NCI-H524 (cell line): ENCODE measurements at regions not wholly inside any gene's neighbourhood (a gene's known extent, or its start where the extent isn't known, plus 50 kb on each side); places are given as distances from the start of the nearest gene placed in this dataset.

Experiments used
- DNase-seq, 2 experiments: peaks; one replicate each; lab custom pipeline; 2025; lab: John Stamatoyannopoulos, UW

GRCh38 chr13:53144826-53145225 is 116.2 kb downstream of the OLFM4 start:
- DNase-seq = no peak

- no peak for DNase-seq
These were observed 122.0 kb downstream of the OLFM4 start for GRCh38 chr13:53150568-53150967.

- DNase-seq = peak; percentile 72 to 89
These were observed 122.9 kb downstream of the OLFM4 start for GRCh38 chr13:53151336-53152056.

- peak in 1 of 2 experiments; percentile 61 for DNase-seq
These were observed 123.4 kb downstream of the OLFM4 start for GRCh38 chr13:53152057-53152421.

GRCh38 chr13:53158201-53158600 is 129.6 kb downstream of the OLFM4 start:
- DNase-seq = no peak

GRCh38 chr13:53159431-53159830 is 130.8 kb downstream of the OLFM4 start:
- DNase-seq = peak; percentile 8 to 58

GRCh38 chr13:53160211-53160610 is 131.6 kb downstream of the OLFM4 start:
- peak; percentile 11 to 64 for DNase-seq

- DNase-seq = peak in 1 of 2 experiments; percentile 54
These were observed 132.6 kb downstream of the OLFM4 start for GRCh38 chr13:53161251-53161650.

- DNase-seq = no peak
These were observed 136.6 kb downstream of the OLFM4 start for GRCh38 chr13:53165261-53165660.

GRCh38 chr13:53167561-53167960 is 138.9 kb downstream of the OLFM4 start:
- DNase-seq = peak; percentile 93 to 98

- DNase-seq = no peak
These were observed 142.3 kb downstream of the OLFM4 start for GRCh38 chr13:53170910-53171309.

- peak in 1 of 2 experiments; percentile 41 for DNase-seq
These were observed 145.9 kb downstream of the OLFM4 start for GRCh38 chr13:53174545-53174944.

GRCh38 chr13:53180684-53181083 is 152.1 kb downstream of the OLFM4 start:
- no peak for DNase-seq

GRCh38 chr13:53182724-53183123 is 154.1 kb downstream of the OLFM4 start:
- peak; percentile 58 to 87 for DNase-seq

- no peak for DNase-seq
These were observed 159.5 kb downstream of the OLFM4 start for GRCh38 chr13:53188120-53188519.

GRCh38 chr13:53189162-53189561 is 160.5 kb downstream of the OLFM4 start:
- peak; percentile 6 to 52 for DNase-seq

- DNase-seq = no peak
These were observed 162.5 kb downstream of the OLFM4 start for GRCh38 chr13:53191091-53191490.

- no peak for DNase-seq
These were observed 168.8 kb downstream of the OLFM4 start for GRCh38 chr13:53197424-53197823.

- peak; percentile 11 to 74 for DNase-seq
These were observed 169.4 kb downstream of the OLFM4 start for GRCh38 chr13:53198017-53198416.

GRCh38 chr13:53198736-53199135 is 170.1 kb downstream of the OLFM4 start:
- DNase-seq = peak; percentile 23 to 41

GRCh38 chr13:53200075-53200474 is 171.5 kb downstream of the OLFM4 start:
- no peak for DNase-seq

GRCh38 chr13:53200498-53201453 is 172.2 kb downstream of the OLFM4 start:
- DNase-seq = peak; percentile 2 to 43
